ENCODE measurements at regions not wholly inside any gene's neighbourhood (a gene's known extent, or its start where the extent isn't known, plus 50 kb on each side); places are given as distances from the start of the nearest gene placed in this dataset.

DNA sequence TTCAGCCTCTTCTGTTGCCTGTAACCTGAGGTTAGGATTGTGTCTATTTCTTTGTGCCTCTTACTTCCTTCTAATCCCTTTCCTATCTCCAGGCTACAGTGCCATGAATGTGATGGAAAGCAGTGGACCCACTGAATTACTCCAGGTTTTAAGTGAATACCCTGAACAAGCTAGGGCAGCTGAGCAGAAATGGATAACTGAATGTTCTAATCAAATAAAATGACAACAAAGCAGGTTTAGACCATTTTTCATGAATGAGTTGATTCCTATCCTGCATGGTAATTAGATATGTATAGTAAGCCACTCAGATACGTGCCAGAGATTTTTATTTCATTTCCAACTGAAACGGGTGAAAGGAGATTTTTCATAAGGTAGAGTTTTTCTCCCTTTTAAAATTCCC lies 127.5 kb upstream of the ZP4 start:
- Histone ChIP-seq H3K4me2 (no peak overlapping the region), H3K36me3 (no peaks in the 10 kb centered on the region), H3K4me1 (no peaks in the 10 kb centered on the region), H3K4me3 (no peak overlapping the region), H3K27me3 (no peaks in the 10 kb centered on the region), H3K9me3 (replicated peaks in 1 of 11) (no peaks in the 10 kb centered on the region), H4K20me1 (no peaks in the 10 kb centered on the region), H3K27ac (no peak overlapping the region), H3K9ac (no peak overlapping the region)
- TF ChIP-seq Cebpa-rat (IDR thresholded peaks at IDR 0.05): no peak

DNA sequence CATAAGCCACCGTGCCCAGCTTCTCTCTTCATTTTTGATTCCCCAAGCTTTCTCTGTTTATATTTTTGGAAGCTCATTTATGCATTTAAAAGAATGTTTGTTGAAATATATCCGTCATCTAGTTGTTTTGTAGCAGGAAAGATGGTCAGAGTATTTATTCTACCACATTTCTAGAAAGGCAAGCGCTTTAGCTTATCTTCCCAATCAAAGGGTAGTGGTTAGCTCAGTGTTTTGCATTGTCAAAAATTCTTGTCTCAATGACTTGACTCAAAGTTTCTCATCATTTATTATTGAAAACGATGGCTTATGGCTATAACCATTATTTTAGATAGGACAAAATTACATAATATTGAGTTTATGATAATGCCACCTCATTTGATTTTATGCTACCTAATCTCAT lies 116.1 kb upstream of the ZP4 start:
- Histone ChIP-seq H3K9ac (peak overlapping the region in 6 of 11 experiments; percentile 23 to 48 (median 40); a peak in 6 of 22 replicates), H3K4me3 (no peak overlapping the region; a peak in 1 of 20 replicates), H3K27ac (peak overlapping the region in 10 of 11 experiments; percentile 11 to 71 (median 63); a peak in 16 of 22 replicates), H4K20me1 (no peaks in the 10 kb centered on the region), H3K36me3 (no peaks in the 10 kb centered on the region), H3K9me3 (replicated peaks in 1 of 11) (peaks cover 0 to 15% (median 6%) of the 10 kb centered on the region in 11 experiments; a peak in 6 of 22 replicates), H3K4me1 (peaks cover 13 to 30% (median 25%) of the 10 kb centered on the region in 10 experiments), H3K27me3 (no peaks in the 10 kb centered on the region), H3K4me2 (peak overlapping the region; percentile 38 to 66 (median 53))
- no peak for TF ChIP-seq Cebpa-rat (IDR thresholded peaks at IDR 0.05)

DNA sequence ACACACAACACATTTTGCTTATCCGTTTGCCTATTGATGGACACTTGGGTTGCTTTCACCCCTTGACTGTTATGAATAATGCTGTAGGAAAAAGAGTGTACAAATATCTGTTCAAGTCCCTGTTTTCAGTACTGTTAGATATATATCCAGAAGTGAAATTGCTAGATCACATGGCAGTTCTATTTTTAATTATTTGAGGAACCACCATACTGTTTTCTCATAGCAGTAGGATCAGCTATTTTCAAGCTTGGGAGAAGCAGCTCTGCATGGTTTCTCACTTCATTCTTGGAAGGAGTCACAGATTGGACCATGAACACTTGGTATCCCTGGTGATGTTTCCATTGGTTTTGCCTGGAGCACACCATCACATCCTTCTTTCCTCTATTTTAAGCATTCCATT lies 114.4 kb upstream of the ZP4 start:
- no peak overlapping the region for H3K4me3 ChIP-seq
- peaks cover 0 to 15% (median 6%) of the 10 kb centered on the region in 11 experiments; a peak in 6 of 22 replicates for H3K9me3 ChIP-seq (replicated peaks in 1 of 11)
- no peaks in the 10 kb centered on the region for H3K27me3 ChIP-seq
- peak overlapping the region in 9 of 11 experiments; percentile 15 to 67 (median 45); a peak in 14 of 22 replicates for H3K27ac ChIP-seq
- TF ChIP-seq Cebpa-rat (IDR thresholded peaks at IDR 0.05): no peak
- H4K20me1 ChIP-seq: no peaks in the 10 kb centered on the region
- 0 out of 22 replicates have a peak overlapping the region, but pooled peaks of 1 of the 11 experiments have one; percentile 10 for H3K9ac ChIP-seq
- peaks cover 13 to 30% (median 25%) of the 10 kb centered on the region in 10 experiments for H3K4me1 ChIP-seq
- H3K36me3 ChIP-seq: no peaks in the 10 kb centered on the region
- peak overlapping the region in 10 of 11 experiments; percentile 20 to 91 (median 58); a peak in 18 of 22 replicates for H3K4me2 ChIP-seq

DNA sequence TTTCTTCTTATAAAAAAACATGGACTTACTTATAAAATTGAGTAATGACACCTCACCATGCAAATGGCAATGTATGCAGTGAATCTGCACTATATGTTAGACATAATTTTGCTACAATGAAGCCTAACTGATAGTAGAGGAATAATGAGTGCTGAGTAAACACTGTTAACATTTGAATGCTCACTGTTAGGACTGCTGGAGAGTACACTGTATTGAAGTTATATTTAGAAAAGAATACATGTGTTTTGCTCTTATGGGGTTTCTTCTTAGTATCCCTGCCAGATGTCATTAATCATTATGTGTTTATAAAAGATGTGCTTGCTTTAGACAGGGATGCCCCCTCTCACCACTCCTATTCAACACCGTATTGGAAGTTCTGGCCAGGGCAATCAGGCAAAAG lies 111.1 kb upstream of the ZP4 start:
- no peak overlapping the region for H3K27ac ChIP-seq
- H3K4me3 ChIP-seq: no peak overlapping the region
- peaks cover 9 to 29% (median 23%) of the 10 kb centered on the region in 10 experiments for H3K4me1 ChIP-seq
- no peak overlapping the region for H3K4me2 ChIP-seq
- H3K36me3 ChIP-seq: no peaks in the 10 kb centered on the region
- H4K20me1 ChIP-seq: no peaks in the 10 kb centered on the region
- no peak overlapping the region for H3K9ac ChIP-seq
- H3K9me3 ChIP-seq (replicated peaks in 1 of 11): peaks cover 0 to 15% (median 6%) of the 10 kb centered on the region in 11 experiments; a peak in 6 of 22 replicates
- no peaks in the 10 kb centered on the region for H3K27me3 ChIP-seq
- TF ChIP-seq Cebpa-rat (IDR thresholded peaks at IDR 0.05): no peak

DNA sequence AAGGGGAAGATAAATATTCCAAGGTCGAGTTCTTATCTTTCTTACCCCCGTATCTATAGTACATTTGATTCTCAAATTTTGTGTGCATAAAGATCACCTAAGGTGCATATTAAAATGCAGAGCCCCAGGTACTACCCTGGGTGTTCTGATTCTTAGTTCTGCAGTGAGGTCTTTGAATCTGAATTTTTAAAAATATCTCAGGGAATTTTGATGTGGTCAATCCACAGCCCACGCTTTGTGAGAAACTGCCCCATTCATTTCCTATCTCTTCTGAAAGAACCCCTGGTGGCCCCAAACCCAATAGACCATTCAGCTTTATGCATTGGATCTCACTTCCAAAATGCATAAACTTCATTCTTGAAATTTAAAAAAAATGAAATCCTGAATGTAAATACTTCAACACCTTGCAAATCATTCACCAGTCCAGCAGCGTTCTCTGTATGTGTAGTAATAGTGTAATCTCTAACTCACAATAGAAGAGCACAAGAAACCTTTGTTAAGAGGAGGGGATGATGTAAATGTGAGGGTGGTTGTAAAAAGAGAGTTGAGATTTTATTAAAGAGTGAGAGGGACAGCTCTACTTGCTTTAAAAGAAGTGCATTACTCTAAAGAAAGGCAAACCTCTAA lies 108.8 kb upstream of the ZP4 start:
- peaks cover 0 to 15% (median 6%) of the 10 kb centered on the region in 11 experiments; a peak in 6 of 22 replicates for H3K9me3 ChIP-seq (replicated peaks in 1 of 11)
- H3K27me3 ChIP-seq: no peaks in the 10 kb centered on the region
- H4K20me1 ChIP-seq: no peaks in the 10 kb centered on the region
- no peak overlapping the region for H3K27ac ChIP-seq
- H3K4me3 ChIP-seq: no peak overlapping the region
- no peak overlapping the region for H3K9ac ChIP-seq
- H3K4me1 ChIP-seq: peaks cover 0 to 7% (median 2%) of the 10 kb centered on the region in 10 experiments; a peak in 15 of 20 replicates
- no peak for TF ChIP-seq Cebpa-rat (IDR thresholded peaks at IDR 0.05)
- no peaks in the 10 kb centered on the region for H3K36me3 ChIP-seq
- H3K4me2 ChIP-seq: peak overlapping the region in 2 of 11 experiments; percentile 8 to 22; a peak in 3 of 22 replicates

DNA sequence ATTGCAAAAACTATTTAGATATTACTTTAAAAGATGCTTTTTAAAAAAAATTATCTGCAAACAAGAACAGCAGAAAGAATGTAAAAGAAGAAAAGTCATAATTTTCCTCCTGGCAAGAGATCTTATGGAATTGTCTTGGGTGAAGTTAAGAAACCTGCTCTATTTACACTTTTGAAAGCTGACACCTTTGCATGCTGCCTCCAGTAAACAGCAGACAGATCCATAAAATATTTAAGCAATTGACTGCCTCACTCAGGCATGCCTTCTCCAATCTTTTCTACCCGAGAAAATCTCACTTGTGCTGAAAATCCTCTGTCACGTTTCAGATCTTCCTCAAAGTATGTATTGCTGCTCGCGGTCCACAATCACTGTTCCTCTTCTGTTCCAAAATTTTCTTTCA lies 107.9 kb upstream of the ZP4 start:
- TF ChIP-seq Cebpa-rat (IDR thresholded peaks at IDR 0.05): no peak
- Histone ChIP-seq H3K4me1 (peaks cover 0 to 6% (median 0%) of the 10 kb centered on the region in 10 experiments; a peak in 2 of 20 replicates), H3K36me3 (no peaks in the 10 kb centered on the region), H3K27ac (no peak overlapping the region), H3K9ac (no peak overlapping the region), H3K4me2 (no peak overlapping the region), H3K4me3 (no peak overlapping the region), H4K20me1 (no peaks in the 10 kb centered on the region), H3K9me3 (replicated peaks in 1 of 11) (peaks cover 0 to 11% (median 4%) of the 10 kb centered on the region in 11 experiments; a peak in 5 of 22 replicates), H3K27me3 (no peaks in the 10 kb centered on the region)

DNA sequence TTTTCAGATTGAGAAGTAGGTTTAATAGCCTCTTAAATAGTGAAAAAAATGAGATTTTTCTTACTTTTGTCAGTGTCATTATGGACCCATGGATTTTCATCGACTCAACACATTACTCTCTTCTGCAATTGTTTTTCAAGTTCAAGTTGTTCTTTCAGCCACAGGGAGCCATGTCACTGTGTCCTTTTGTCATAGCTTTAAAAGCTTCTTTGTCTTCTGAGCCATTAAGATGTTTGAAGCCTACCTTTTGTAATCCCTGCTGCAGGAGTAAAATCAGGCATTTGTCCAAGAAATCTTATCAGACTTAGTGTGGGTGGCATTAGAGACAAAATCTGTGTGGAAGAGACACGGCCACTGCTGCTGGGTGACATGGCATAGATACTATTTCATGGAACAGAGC lies 92.8 kb upstream of the ZP4 start:
- no peaks in the 10 kb centered on the region for H3K9me3 ChIP-seq (replicated peaks in 1 of 11)

DNA sequence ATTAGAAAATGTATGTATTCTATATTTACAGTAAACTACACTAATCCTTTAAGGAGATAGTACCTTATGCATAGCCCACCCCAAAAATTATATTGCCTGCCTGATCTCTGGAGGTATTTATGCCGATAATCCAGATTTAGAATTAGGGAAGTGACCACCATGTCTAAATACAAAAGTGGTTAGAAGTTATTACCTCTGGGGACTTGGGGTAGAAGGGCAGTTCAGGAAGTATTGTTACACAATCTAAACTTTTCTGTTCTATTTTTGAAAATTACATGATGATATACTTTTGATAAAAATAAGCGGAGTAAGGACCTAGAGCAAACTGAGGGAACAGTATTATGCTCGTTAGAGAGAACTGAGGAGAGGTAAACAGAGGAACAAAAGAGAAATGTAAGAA lies 90.5 kb upstream of the ZP4 start:
- peak in 3 of 11 experiments; percentile 29 to 77 (median 76); a peak in 5 of 22 replicates for TF ChIP-seq Cebpa-rat (IDR thresholded peaks at IDR 0.05)

More for the DNA sequence above, 92.8 kb upstream of the ZP4 start:
- Histone ChIP-seq H3K9ac (no peak overlapping the region), H3K4me3 (no peak overlapping the region), H3K27me3 (no peaks in the 10 kb centered on the region), H3K36me3 (no peaks in the 10 kb centered on the region), H4K20me1 (no peaks in the 10 kb centered on the region), H3K4me2 (no peak overlapping the region), H3K4me1 (peaks cover 20 to 38% (median 27%) of the 10 kb centered on the region in 10 experiments), H3K27ac (no peak overlapping the region; a peak in 1 of 22 replicates)
- no peak for TF ChIP-seq Cebpa-rat (IDR thresholded peaks at IDR 0.05)

DNA sequence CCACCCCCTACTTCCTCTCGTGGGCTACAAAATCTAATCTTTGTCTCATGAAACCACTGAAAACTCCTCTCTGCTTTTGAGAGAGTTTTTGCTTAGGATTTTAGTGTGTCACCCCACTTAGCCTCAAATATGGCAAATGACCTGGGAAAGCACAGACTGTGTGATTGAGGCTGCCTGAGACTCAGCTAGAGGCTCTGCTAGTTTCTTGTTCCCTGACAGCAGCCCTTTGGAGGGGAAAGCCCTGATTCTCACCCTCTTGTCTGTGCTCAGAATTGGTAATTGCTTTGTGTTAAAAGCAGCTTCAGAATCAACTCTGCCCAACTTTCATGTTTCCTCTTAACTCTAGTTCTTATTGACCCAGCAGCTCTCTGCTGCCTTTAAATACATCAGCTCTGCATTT lies 85.6 kb upstream of the ZP4 start:
- H3K4me2 ChIP-seq: peak overlapping the region in 8 of 11 experiments; percentile 2 to 77 (median 46); a peak in 13 of 22 replicates
- no peaks in the 10 kb centered on the region for H3K9me3 ChIP-seq (replicated peaks in 1 of 11)
- peak overlapping the region in 7 of 11 experiments; percentile 5 to 68 (median 52); a peak in 13 of 22 replicates for H3K27ac ChIP-seq
- H4K20me1 ChIP-seq: no peaks in the 10 kb centered on the region
- peaks cover 21 to 48% (median 39%) of the 10 kb centered on the region in 10 experiments for H3K4me1 ChIP-seq
- H3K27me3 ChIP-seq: no peaks in the 10 kb centered on the region
- H3K4me3 ChIP-seq: no peak overlapping the region
- TF ChIP-seq Cebpa-rat (IDR thresholded peaks at IDR 0.05): no peak
- H3K9ac ChIP-seq: peak overlapping the region in 3 of 11 experiments; percentile 6 to 14 (median 11); a peak in 2 of 22 replicates
- no peaks in the 10 kb centered on the region for H3K36me3 ChIP-seq

More for the DNA sequence above, 90.5 kb upstream of the ZP4 start:
- peak overlapping the region in 10 of 11 experiments; percentile 20 to 95 (median 90); a peak in 20 of 22 replicates for H3K27ac ChIP-seq
- no peaks in the 10 kb centered on the region for H3K36me3 ChIP-seq
- H4K20me1 ChIP-seq: no peaks in the 10 kb centered on the region
- no peaks in the 10 kb centered on the region for H3K9me3 ChIP-seq (replicated peaks in 1 of 11)
- peak overlapping the region in 7 of 10 experiments; percentile 13 to 55 (median 38); a peak in 8 of 20 replicates for H3K4me3 ChIP-seq
- H3K9ac ChIP-seq: peak overlapping the region in 9 of 11 experiments; percentile 54 to 78 (median 73); a peak in 18 of 22 replicates
- H3K4me2 ChIP-seq: peak overlapping the region; percentile 75 to 99 (median 86)
- no peaks in the 10 kb centered on the region for H3K27me3 ChIP-seq
- peaks cover 24 to 41% (median 31%) of the 10 kb centered on the region in 10 experiments for H3K4me1 ChIP-seq
